GM12891 (cell line): ENCODE measurements at regions not wholly inside any gene's neighbourhood (a gene's known extent, or its start where the extent isn't known, plus 50 kb on each side); places are given as distances from the start of the nearest gene placed in this dataset.

Experiments
- POLR2A ChIP-seq: IDR thresholded peaks from 2 replicates; pipeline ENCODE4 v1.6.1; 2011; ENCODE audit warnings: low read depth, low read length, control low read depth
- POLR2AphosphoS5 ChIP-seq: IDR thresholded peaks from 2 replicates; pipeline ENCODE4 v1.6.1; 2011; ENCODE audit warnings: low read depth, low read length, control low read depth
- TAF1 ChIP-seq: IDR thresholded peaks from 2 replicates; pipeline ENCODE4 v1.6.1; 2011; ENCODE audit warnings: low read depth, low read length, control low read depth

DNA sequence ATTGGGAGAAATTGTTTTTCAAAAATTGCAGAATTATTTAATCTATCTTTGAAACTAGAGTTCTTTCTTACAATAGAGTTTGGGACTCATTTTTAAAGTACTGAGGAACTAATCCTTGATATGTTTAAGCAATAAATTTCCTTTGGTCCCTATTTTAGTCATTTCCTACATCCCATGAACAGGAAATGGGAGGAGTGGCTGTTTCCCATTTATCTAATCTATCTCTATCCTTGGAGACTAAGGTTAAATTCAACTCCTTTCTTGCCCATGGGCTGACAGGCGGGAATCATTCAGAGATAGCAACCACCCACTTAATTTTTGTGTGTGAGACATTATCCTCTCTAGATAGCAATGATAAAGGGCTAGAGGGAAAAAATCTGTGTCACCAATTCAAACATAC lies 131.6 kb upstream of the EMCN start:
- TF ChIP-seq POLR2A (no peak), POLR2AphosphoS5 (no peak), TAF1 (no peak)
